ENCODE measurements at regions not wholly inside any gene's neighbourhood (a gene's known extent, or its start where the extent isn't known, plus 50 kb on each side); places are given as distances from the start of the nearest gene placed in this dataset.

GRCh38 chr20:39424962-39425678 is 463.0 kb downstream of the DHX35 start:
- DNase-seq (ENCODE audit: low read depth, low spot score): no peak

- no peak for DNase-seq (ENCODE audit: low read depth, low spot score)
These were observed 459.5 kb downstream of the DHX35 start for GRCh38 chr20:39421571-39422105.

- no peak for DNase-seq (ENCODE audit: low read depth, low spot score)
These were observed 449.9 kb downstream of the DHX35 start for GRCh38 chr20:39412091-39412490.

- no peak for DNase-seq (ENCODE audit: low read depth, low spot score)
These were observed 437.3 kb downstream of the DHX35 start for GRCh38 chr20:39399463-39399862.

GRCh38 chr20:39398656-39399055 is 436.5 kb downstream of the DHX35 start:
- no peak for DNase-seq (ENCODE audit: low read depth, low spot score)

GRCh38 chr20:39397646-39398045 is 435.5 kb downstream of the DHX35 start:
- DNase-seq (ENCODE audit: low read depth, low spot score): no peak

- no peak for DNase-seq (ENCODE audit: low read depth, low spot score)
These were observed 433.5 kb downstream of the DHX35 start for GRCh38 chr20:39395478-39396291.

GRCh38 chr20:39394461-39394860 is 432.3 kb downstream of the DHX35 start:
- DNase-seq (ENCODE audit: low read depth, low spot score): no peak

GRCh38 chr20:39390186-39390585 is 428.0 kb downstream of the DHX35 start:
- no peak for DNase-seq (ENCODE audit: low read depth, low spot score)

GRCh38 chr20:39381595-39381994 is 419.5 kb downstream of the DHX35 start:
- DNase-seq (ENCODE audit: low read depth, low spot score): no peak

GRCh38 chr20:39378776-39379175 is 416.6 kb downstream of the DHX35 start:
- DNase-seq (ENCODE audit: low read depth, low spot score): no peak

- no peak for DNase-seq (ENCODE audit: low read depth, low spot score)
These were observed 414.6 kb downstream of the DHX35 start for GRCh38 chr20:39376788-39377187.

- no peak for DNase-seq (ENCODE audit: low read depth, low spot score)
These were observed 402.2 kb downstream of the DHX35 start for GRCh38 chr20:39364320-39364719.

GRCh38 chr20:39359981-39360620 is 398.0 kb downstream of the DHX35 start:
- no peak for DNase-seq (ENCODE audit: low read depth, low spot score)

- no peak for DNase-seq (ENCODE audit: low read depth, low spot score)
These were observed 395.9 kb downstream of the DHX35 start for GRCh38 chr20:39358052-39358451.

GRCh38 chr20:39356908-39357307 is 394.8 kb downstream of the DHX35 start:
- no peak for DNase-seq (ENCODE audit: low read depth, low spot score)

GRCh38 chr20:39349240-39349639 is 387.1 kb downstream of the DHX35 start:
- no peak for DNase-seq (ENCODE audit: low read depth, low spot score)

GRCh38 chr20:39347626-39348025 is 385.5 kb downstream of the DHX35 start:
- DNase-seq (ENCODE audit: low read depth, low spot score): no peak

- DNase-seq (ENCODE audit: low read depth, low spot score): no peak
These were observed 380.3 kb downstream of the DHX35 start for GRCh38 chr20:39342463-39342862.

- DNase-seq (ENCODE audit: low read depth, low spot score): no peak
These were observed 376.6 kb downstream of the DHX35 start for GRCh38 chr20:39338469-39339376.

- no peak for DNase-seq (ENCODE audit: low read depth, low spot score)
These were observed 371.1 kb downstream of the DHX35 start for GRCh38 chr20:39333211-39333610.
